ENCODE measurements at regions not wholly inside any gene's neighbourhood (a gene's known extent, or its start where the extent isn't known, plus 50 kb on each side); places are given as distances from the start of the nearest gene placed in this dataset.

DNA sequence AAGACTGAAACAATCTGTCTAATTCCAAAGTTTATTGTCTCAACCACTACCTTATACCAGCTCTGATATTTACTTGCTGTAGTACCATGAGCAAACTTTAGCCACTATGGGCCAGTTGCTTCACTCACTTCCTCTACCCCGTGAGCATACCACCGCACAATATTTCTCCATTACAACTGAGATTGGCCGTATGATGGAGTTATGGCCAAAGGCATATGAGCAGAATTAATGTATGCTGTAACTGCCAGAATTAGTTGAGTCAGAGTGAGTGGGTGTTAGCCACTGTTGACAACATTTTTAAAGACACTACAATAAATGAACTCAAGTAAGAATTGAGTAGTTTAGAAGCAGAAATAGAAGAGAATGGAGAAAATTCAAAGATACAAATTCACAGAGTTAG is 69.7 kb downstream of the LRATD1 start:
- no peak for TF ChIP-seq REST (IDR thresholded peaks at IDR 0.05; ENCODE audit: low read depth)
- TF ChIP-seq, protein P1, sequence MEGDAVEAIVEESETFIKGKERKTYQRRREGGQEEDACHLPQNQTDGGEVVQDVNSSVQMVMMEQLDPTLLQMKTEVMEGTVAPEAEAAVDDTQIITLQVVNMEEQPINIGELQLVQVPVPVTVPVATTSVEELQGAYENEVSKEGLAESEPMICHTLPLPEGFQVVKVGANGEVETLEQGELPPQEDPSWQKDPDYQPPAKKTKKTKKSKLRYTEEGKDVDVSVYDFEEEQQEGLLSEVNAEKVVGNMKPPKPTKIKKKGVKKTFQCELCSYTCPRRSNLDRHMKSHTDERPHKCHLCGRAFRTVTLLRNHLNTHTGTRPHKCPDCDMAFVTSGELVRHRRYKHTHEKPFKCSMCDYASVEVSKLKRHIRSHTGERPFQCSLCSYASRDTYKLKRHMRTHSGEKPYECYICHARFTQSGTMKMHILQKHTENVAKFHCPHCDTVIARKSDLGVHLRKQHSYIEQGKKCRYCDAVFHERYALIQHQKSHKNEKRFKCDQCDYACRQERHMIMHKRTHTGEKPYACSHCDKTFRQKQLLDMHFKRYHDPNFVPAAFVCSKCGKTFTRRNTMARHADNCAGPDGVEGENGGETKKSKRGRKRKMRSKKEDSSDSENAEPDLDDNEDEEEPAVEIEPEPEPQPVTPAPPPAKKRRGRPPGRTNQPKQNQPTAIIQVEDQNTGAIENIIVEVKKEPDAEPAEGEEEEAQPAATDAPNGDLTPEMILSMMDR (IDR thresholded peaks at IDR 0.05 in 2 of 3, conservative IDR thresholded peaks at IDR 0.05 in 1 of 3; ENCODE audit: borderline replicate concordance in 1 of 3, insufficient read depth in 1 of 3, low read depth in 2 of 3, low read length in 2 of 3): no peak
- TF ChIP-seq TCF7L2 (IDR thresholded peaks at IDR 0.05; ENCODE audit: borderline replicate concordance, extremely low read depth, insufficient read depth, insufficient read length): no peak
- no peak for TF ChIP-seq FOSL1 (IDR thresholded peaks at IDR 0.05; ENCODE audit: low read depth)
- TF ChIP-seq POLR2A (IDR thresholded peaks at IDR 0.05; ENCODE audit: borderline replicate concordance, extremely low read depth, insufficient read depth, insufficient read length): no peak
- TF ChIP-seq ZFX (IDR thresholded peaks at IDR 0.05): no peak
- TF ChIP-seq EZH2 (IDR thresholded peaks at IDR 0.05): no peak
- no peak for TF ChIP-seq POLR2AphosphoS5 (IDR thresholded peaks at IDR 0.05; ENCODE audit: low read depth, low read length)
- no peak for TF ChIP-seq SIN3A (IDR thresholded peaks at IDR 0.05; ENCODE audit: low read depth)
- TF ChIP-seq, protein P2, sequence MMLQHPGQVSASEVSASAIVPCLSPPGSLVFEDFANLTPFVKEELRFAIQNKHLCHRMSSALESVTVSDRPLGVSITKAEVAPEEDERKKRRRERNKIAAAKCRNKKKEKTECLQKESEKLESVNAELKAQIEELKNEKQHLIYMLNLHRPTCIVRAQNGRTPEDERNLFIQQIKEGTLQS (IDR thresholded peaks at IDR 0.05): no peak
- TF ChIP-seq, protein P3, sequence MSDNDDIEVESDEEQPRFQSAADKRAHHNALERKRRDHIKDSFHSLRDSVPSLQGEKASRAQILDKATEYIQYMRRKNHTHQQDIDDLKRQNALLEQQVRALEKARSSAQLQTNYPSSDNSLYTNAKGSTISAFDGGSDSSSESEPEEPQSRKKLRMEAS (IDR thresholded peaks at IDR 0.05): no peak
- TF ChIP-seq SRF (IDR thresholded peaks at IDR 0.05; ENCODE audit: low read depth): no peak
- TF ChIP-seq YY1 (IDR thresholded peaks at IDR 0.05; ENCODE audit: extremely low read depth, insufficient replicate concordance, low read depth, low read length): no peak
- no peak for TF ChIP-seq EZH2phosphoT487 (IDR thresholded peaks at IDR 0.05; ENCODE audit: borderline replicate concordance)
